ENCODE measurements at regions not wholly inside any gene's neighbourhood (a gene's known extent, or its start where the extent isn't known, plus 50 kb on each side); places are given as distances from the start of the nearest gene placed in this dataset. TPM values are rescaled to one million over a fixed set of nuclear protein-coding genes. Genes with fewer than 3 reads are reported as not detected.

- H3K4me3 ChIP-seq, result no peak overlapping the region
- no peak for TF ChIP-seq CTCF (IDR thresholded peaks at IDR 0.05; ENCODE audit: control extremely low read depth, extremely low read depth)
- H3K9ac ChIP-seq (ENCODE audit: insufficient read depth in 1 of 2, low read length in 2 of 2), result no peak overlapping the region
- WGBS, 2 donors, result 91 to 100% methylated on average over 1 of the region's 1 CpG
- H3K9me3 ChIP-seq (ENCODE audit: control insufficient read depth in 4 of 4, insufficient read depth in 3 of 4, low read length in 3 of 4), result no peaks in the 10 kb centered on the region
- ATAC-seq (ENCODE audit: insufficient read depth, low FRiP score) (no peak), DNase-seq (no peak)
- H3K27ac ChIP-seq (ENCODE audit: low read depth in 1 of 2, low read length in 1 of 2), result no peak overlapping the region
- no peaks in the 10 kb centered on the region for H3K36me3 ChIP-seq (ENCODE audit: control insufficient read depth in 4 of 4, insufficient read depth in 4 of 4, low read length in 4 of 4)
- H3K27me3 ChIP-seq (ENCODE audit: control insufficient read depth in 3 of 3, insufficient read depth in 3 of 3, low read length in 2 of 3), result no peaks in the 10 kb centered on the region
- peaks cover 0 to 25% (median 3%) of the 10 kb centered on the region in 5 donors for H3K4me1 ChIP-seq (ENCODE audit: control insufficient read depth in 5 of 5, insufficient read depth in 5 of 5, low read length in 5 of 5)
Observed at GRCh38 chr3:98952404-98952803, 50.9 kb upstream of the DCBLD2 start.

Small RNAs in the stretch of these regions (small RNA-seq; reads per million reads assigned to genes)
- gene AC107297.1 (ENCODE audit: low replicate concordance) (not detected), gene RF00066 (ENCODE audit: low replicate concordance) (not detected)

All from lung (tissue), 12 donors.